Neural progenitor cell (in vitro differentiated cells): ENCODE measurements at regions not wholly inside any gene's neighbourhood (a gene's known extent, or its start where the extent isn't known, plus 50 kb on each side); places are given as distances from the start of the nearest gene placed in this dataset.

Experiments
- CTCF ChIP-seq: fragments of 200-600 bp; sonication (generic); IDR thresholded peaks from 2 replicates; pipeline ENCODE4 v1.5.1; 2017; ENCODE audit warnings: antibody characterized with exemption, mild to moderate bottlenecking
- EZH2phosphoT487 ChIP-seq: fragments of 200-600 bp; sonication (generic); IDR thresholded peaks from 2 replicates; pipeline ENCODE4 v1.6.1; 2017; ENCODE audit warnings: antibody characterized with exemption

GRCh38 chr12:19915392-19916195 is 452.7 kb upstream of the PDE3A start:
- peak; percentile 64 for TF ChIP-seq CTCF
- no peak for TF ChIP-seq EZH2phosphoT487
